ENCODE measurements at regions not wholly inside any gene's neighbourhood (a gene's known extent, or its start where the extent isn't known, plus 50 kb on each side); places are given as distances from the start of the nearest gene placed in this dataset.

DNA sequence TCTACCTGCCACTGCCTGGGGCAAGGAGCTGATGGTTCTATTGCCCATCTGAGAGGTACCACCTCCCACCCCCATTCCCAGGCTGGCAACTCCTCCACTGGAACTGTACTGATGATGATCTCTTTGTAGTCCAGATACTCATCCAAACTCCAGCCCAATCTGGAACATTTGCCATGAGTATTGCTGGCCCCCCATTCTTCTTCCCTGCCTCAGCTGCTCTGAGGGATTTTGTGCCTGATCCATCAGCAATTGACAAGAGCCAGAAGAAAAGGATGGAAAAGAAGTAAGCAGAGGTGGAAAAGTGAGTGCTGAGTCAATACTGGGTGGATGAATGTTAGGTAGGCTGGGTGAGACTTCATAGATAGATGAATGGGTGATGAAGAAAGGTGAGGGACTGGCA lies 101.2 kb downstream of the NMUR2 start:
- Mint-ChIP-seq H3K4me1 (no peaks in the 10 kb centered on the region), H3K36me3 (no peaks in the 10 kb centered on the region), H3K27ac (no peak overlapping the region), H3K27me3 (ENCODE audit: low read depth in 2 of 2) (no peaks in the 10 kb centered on the region), H3K4me3 (no peak overlapping the region), H3K9me3 (peaks cover 3% of the 10 kb centered on the region in 2 donors)
- no peak for TF ChIP-seq CTCF (IDR thresholded peaks at IDR 0.05)
- intact Hi-C loops (cut with micrococcal nuclease): no loop called here
- DNase-seq (no peak), ATAC-seq (no peak)
- H3K27ac ChIP-seq (ENCODE audit: low read length): no peak overlapping the region
- no peaks in the 10 kb centered on the region for H3K27me3 ChIP-seq (ENCODE audit: control insufficient read depth, insufficient read depth, low read length)
- no peaks in the 10 kb centered on the region for H3K36me3 ChIP-seq (ENCODE audit: control insufficient read depth, insufficient read depth, low read length)
- H3K4me3 ChIP-seq (ENCODE audit: low read length): no peak overlapping the region
- no peaks in the 10 kb centered on the region for H3K4me1 ChIP-seq (ENCODE audit: control insufficient read depth, insufficient read depth, low read length)
- H3K9me3 ChIP-seq (ENCODE audit: control insufficient read depth, insufficient read depth, low read length): no peaks in the 10 kb centered on the region

- TF ChIP-seq CTCF (IDR thresholded peaks at IDR 0.05): no peak
- no peaks in the 10 kb centered on the region for H3K36me3 ChIP-seq (ENCODE audit: control insufficient read depth, insufficient read depth, low read length)
- no peaks in the 10 kb centered on the region for H3K9me3 ChIP-seq (ENCODE audit: control insufficient read depth, insufficient read depth, low read length)
- no peaks in the 10 kb centered on the region for H3K36me3 Mint-ChIP-seq
- H3K4me1 ChIP-seq (ENCODE audit: control insufficient read depth, insufficient read depth, low read length): no peaks in the 10 kb centered on the region
- peaks cover 0 to 3% of the 10 kb centered on the region in 2 donors for H3K9me3 Mint-ChIP-seq
- no peaks in the 10 kb centered on the region for H3K27me3 Mint-ChIP-seq (ENCODE audit: low read depth in 2 of 2)
- no peak overlapping the region for H3K27ac Mint-ChIP-seq
- ATAC-seq (no peak), DNase-seq (no peak)
- H3K4me3 ChIP-seq (ENCODE audit: low read length): no peak overlapping the region
- intact Hi-C loops (cut with micrococcal nuclease): no loop called here
- no peaks in the 10 kb centered on the region for H3K4me1 Mint-ChIP-seq
- H3K27me3 ChIP-seq (ENCODE audit: control insufficient read depth, insufficient read depth, low read length): no peaks in the 10 kb centered on the region
- H3K27ac ChIP-seq (ENCODE audit: low read length): no peak overlapping the region
- no peak overlapping the region for H3K4me3 Mint-ChIP-seq
Measured at GRCh38 chr5:152297866-152298265, 107.2 kb downstream of the NMUR2 start.

- Mint-ChIP-seq H3K27ac (no peak overlapping the region), H3K27me3 (ENCODE audit: low read depth in 2 of 2) (no peaks in the 10 kb centered on the region), H3K9me3 (peaks cover 3 to 5% of the 10 kb centered on the region in 2 donors), H3K36me3 (no peaks in the 10 kb centered on the region), H3K4me3 (no peak overlapping the region), H3K4me1 (no peaks in the 10 kb centered on the region)
- no peak for TF ChIP-seq CTCF (IDR thresholded peaks at IDR 0.05)
- intact Hi-C loops (cut with micrococcal nuclease): no loop called here
- Histone ChIP-seq H3K4me1 (ENCODE audit: control insufficient read depth, insufficient read depth, low read length) (no peaks in the 10 kb centered on the region), H3K4me3 (ENCODE audit: low read length) (no peak overlapping the region), H3K36me3 (ENCODE audit: control insufficient read depth, insufficient read depth, low read length) (no peaks in the 10 kb centered on the region), H3K27ac (ENCODE audit: low read length) (no peak overlapping the region), H3K9me3 (ENCODE audit: control insufficient read depth, insufficient read depth, low read length) (no peaks in the 10 kb centered on the region), H3K27me3 (ENCODE audit: control insufficient read depth, insufficient read depth, low read length) (no peaks in the 10 kb centered on the region)
- WGBS (ENCODE audit: insufficient coverage): 86% methylated on average over 1 of the region's 2 CpGs
- DNase-seq: no peak
- ATAC-seq: no peak
Measured at GRCh38 chr5:152293189-152293588, 111.9 kb downstream of the NMUR2 start.

- Mint-ChIP-seq H3K4me1 (no peaks in the 10 kb centered on the region), H3K27ac (no peak overlapping the region), H3K36me3 (no peaks in the 10 kb centered on the region), H3K27me3 (ENCODE audit: low read depth in 2 of 2) (no peaks in the 10 kb centered on the region), H3K9me3 (peaks cover 3 to 5% of the 10 kb centered on the region in 2 donors), H3K4me3 (no peak overlapping the region)
- Histone ChIP-seq H3K4me1 (ENCODE audit: control insufficient read depth, insufficient read depth, low read length) (no peaks in the 10 kb centered on the region), H3K4me3 (ENCODE audit: low read length) (no peak overlapping the region), H3K27me3 (ENCODE audit: control insufficient read depth, insufficient read depth, low read length) (no peaks in the 10 kb centered on the region), H3K36me3 (ENCODE audit: control insufficient read depth, insufficient read depth, low read length) (no peaks in the 10 kb centered on the region), H3K9me3 (ENCODE audit: control insufficient read depth, insufficient read depth, low read length) (no peaks in the 10 kb centered on the region), H3K27ac (ENCODE audit: low read length) (no peak overlapping the region)
- no peak for DNase-seq
- no peak for ATAC-seq
- intact Hi-C loops (cut with micrococcal nuclease): no loop called here
- 83% methylated on average over 4 of the region's 5 CpGs for WGBS (ENCODE audit: insufficient coverage)
- TF ChIP-seq CTCF (IDR thresholded peaks at IDR 0.05): no peak
Measured at GRCh38 chr5:152290181-152290580, 114.9 kb downstream of the NMUR2 start.

All from natural killer cell (primary cell).